Mesenchymal stem cell (in vitro differentiated cells and primary cell): ENCODE measurements at regions not wholly inside any gene's neighbourhood (a gene's known extent, or its start where the extent isn't known, plus 50 kb on each side); places are given as distances from the start of the nearest gene placed in this dataset.

Experiments
- DNase-seq: peaks from one replicate; pipeline ENCODE4 v3.0.0-alpha.2; 2013
- H2AFZ ChIP-seq: one replicate; pipeline ENCODE4 v1.6.1; 2013; ENCODE audit warnings: low read depth, mild to moderate bottlenecking, control low read depth, inconsistent platforms, low read length, moderate library complexity
- H2AK5ac ChIP-seq: 2 replicates; pipeline ENCODE4 v1.6.1; 2013; ENCODE audit warnings: low read length, moderate library complexity, mild to moderate bottlenecking, inconsistent platforms; ENCODE audit not compliant: severe bottlenecking
- H2BK120ac ChIP-seq: one replicate; pipeline ENCODE4 v1.6.1; 2013; ENCODE audit warnings: low read depth, mild to moderate bottlenecking, inconsistent platforms, low read length, moderate library complexity
- H2BK12ac ChIP-seq, 2 experiments: one replicate each; pipeline ENCODE4 v1.6.1; 2013; ENCODE audit warnings: inconsistent platforms in 2 of 2, low read length in 2 of 2, mild to moderate bottlenecking in 2 of 2, moderate library complexity in 2 of 2, control low read depth in 1 of 2
- H2BK15ac ChIP-seq: one replicate; pipeline ENCODE4 v1.6.1; 2013; ENCODE audit warnings: mild to moderate bottlenecking, low read depth, inconsistent platforms; ENCODE audit not compliant: poor library complexity, severe bottlenecking
- H2BK5ac ChIP-seq: 2 replicates; pipeline ENCODE4 v1.6.1; 2013; ENCODE audit warnings: low read depth, mild to moderate bottlenecking, low read length, control low read depth, inconsistent platforms; ENCODE audit not compliant: poor library complexity, severe bottlenecking
- H3K14ac ChIP-seq, 2 experiments: one replicate each; pipeline ENCODE4 v1.6.1; 2013; ENCODE audit warnings: inconsistent platforms in 2 of 2, low read length in 2 of 2, control low read depth in 1 of 2, mild to moderate bottlenecking in 1 of 2, moderate library complexity in 1 of 2
- H3K18ac ChIP-seq, 2 experiments: one replicate each; pipeline ENCODE4 v1.6.1; 2013; ENCODE audit warnings: inconsistent platforms in 2 of 2, low read length in 2 of 2, control low read depth in 1 of 2, low read depth in 1 of 2, mild to moderate bottlenecking in 1 of 2
- H3K23ac ChIP-seq, 2 experiments: one replicate each; pipeline ENCODE4 v1.6.1; 2013; ENCODE audit warnings: inconsistent platforms in 2 of 2, low read length in 2 of 2, mild to moderate bottlenecking in 2 of 2, moderate library complexity in 2 of 2, control low read depth in 1 of 2
- H3K27ac ChIP-seq: 2 replicates; pipeline ENCODE4 v1.5.1; 2013; ENCODE audit warnings: mild to moderate bottlenecking, moderate library complexity, low read length, control low read depth, inconsistent platforms; ENCODE audit not compliant: poor library complexity, severe bottlenecking
- H3K27me3 ChIP-seq, 2 experiments: 2 replicates each; pipeline versions ENCODE4 v1.6.1 to v1.7.0; 2013; ENCODE audit warnings: low read length in 2 of 2, mild to moderate bottlenecking in 2 of 2, moderate library complexity in 2 of 2, control low read depth in 1 of 2, inconsistent platforms in 1 of 2; ENCODE audit not compliant: control insufficient read depth in 1 of 2, insufficient read depth in 1 of 2
- H3K36me3 ChIP-seq, 2 experiments: 2 replicates each; pipeline versions ENCODE4 v1.6.1 to v1.7.0; 2013; ENCODE audit warnings: low read length in 2 of 2, control low read depth in 1 of 2, inconsistent platforms in 1 of 2, low read depth in 1 of 2, mild to moderate bottlenecking in 1 of 2; ENCODE audit not compliant: insufficient read depth in 2 of 2, control insufficient read depth in 1 of 2
- H3K4ac ChIP-seq, 2 experiments: one replicate each; pipeline ENCODE4 v1.6.1; 2013; ENCODE audit warnings: inconsistent platforms in 2 of 2, low read length in 2 of 2, mild to moderate bottlenecking in 2 of 2, moderate library complexity in 2 of 2, control low read depth in 1 of 2, low read depth in 1 of 2
- H3K4me1 ChIP-seq: 2 replicates; pipeline ENCODE4 v1.6.1; 2013; ENCODE audit warnings: low read depth, low read length, control low read depth; ENCODE audit not compliant: control insufficient read depth, insufficient read depth
- H3K4me2 ChIP-seq: 2 replicates; pipeline ENCODE4 v1.6.1; 2013; ENCODE audit warnings: low read length, mild to moderate bottlenecking, inconsistent platforms; ENCODE audit not compliant: poor library complexity, severe bottlenecking
- H3K4me3 ChIP-seq, 2 experiments: 2 replicates each; pipeline versions ENCODE4 v1.5.1 to v1.7.0; 2013; ENCODE audit warnings: low read length in 2 of 2, mild to moderate bottlenecking in 2 of 2, control low read depth in 1 of 2, low read depth in 1 of 2; ENCODE audit not compliant: insufficient read depth in 1 of 2
- H3K79me1 ChIP-seq: replicated peaks from 2 replicates; pipeline ENCODE4 v1.6.1; 2013; ENCODE audit warnings: mild to moderate bottlenecking, control low read depth, low read length, inconsistent platforms; ENCODE audit not compliant: poor library complexity, severe bottlenecking
- H3K9ac ChIP-seq: 2 replicates; pipeline ENCODE4 v1.7.0; 2013; ENCODE audit warnings: mild to moderate bottlenecking, low read length, moderate library complexity
- H3K9me3 ChIP-seq: 2 replicates; pipeline ENCODE4 v1.7.0; 2013; ENCODE audit warnings: mild to moderate bottlenecking, low read length; ENCODE audit not compliant: control insufficient read depth
- H4K8ac ChIP-seq: one replicate; pipeline ENCODE4 v1.6.1; 2013; ENCODE audit warnings: inconsistent platforms, mild to moderate bottlenecking, low read length, moderate library complexity
- H4K91ac ChIP-seq: one replicate; pipeline ENCODE4 v1.6.1; 2013; ENCODE audit warnings: mild to moderate bottlenecking, low read length, inconsistent platforms
- WGBS: methylation state at CpG from one replicate; pipeline ENCODE4 v1.1.7; 2013; ENCODE audit warnings: mixed read lengths; 5-methylcytosine and 5-hydroxymethylcytosine counted together

DNA sequence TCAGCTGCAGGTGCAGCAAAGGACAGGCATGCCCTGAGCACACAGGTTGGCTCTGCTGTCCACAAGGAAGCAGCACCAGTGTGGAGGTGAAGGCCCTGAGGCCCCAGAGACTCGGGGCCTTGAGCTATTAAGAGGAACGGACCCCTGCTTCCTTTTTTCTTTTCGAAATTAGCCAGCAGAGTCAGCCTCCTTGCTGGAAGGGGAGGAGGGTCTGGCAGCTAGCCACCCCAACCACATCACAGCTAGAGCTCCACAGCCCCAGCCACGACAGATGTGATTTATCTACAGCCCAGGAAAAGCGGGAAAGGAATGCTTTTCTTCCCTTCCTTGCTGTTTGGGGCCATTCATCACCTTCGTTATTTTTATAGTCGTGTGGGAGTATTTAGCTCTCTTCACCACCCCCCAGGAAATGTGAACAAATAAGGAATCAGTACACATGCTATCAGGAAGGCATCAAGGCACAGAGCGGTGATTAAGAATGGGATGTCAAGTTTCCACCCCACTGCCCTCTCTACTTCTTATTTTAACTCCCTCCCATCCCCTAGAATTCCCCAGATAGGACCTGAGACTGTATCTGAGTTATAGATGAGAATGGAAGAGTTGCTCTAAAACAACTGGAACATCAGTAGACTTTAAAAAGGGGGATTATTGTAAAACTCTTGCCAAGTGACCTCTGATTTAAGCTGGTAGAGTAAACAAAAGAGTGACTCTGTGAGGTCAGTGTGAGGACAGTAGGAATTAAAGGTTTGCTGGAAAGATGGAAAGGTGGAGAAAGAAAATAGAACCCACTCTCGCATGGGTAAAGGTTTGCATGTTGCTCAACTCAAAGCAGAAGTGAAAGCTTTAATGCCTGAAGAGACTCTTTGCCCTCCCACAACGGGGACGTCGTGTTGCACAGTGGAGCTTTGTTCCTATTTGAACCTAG is 224.7 kb upstream of the GJB5 start:
- no peaks in the 10 kb centered on the region for H3K36me3 ChIP-seq
- no peak overlapping the region for H2AFZ ChIP-seq
- H2AK5ac ChIP-seq, result no peak overlapping the region
- no peak overlapping the region for H4K91ac ChIP-seq
- peaks cover 3% of the 10 kb centered on the region for H3K9me3 ChIP-seq
- no peak overlapping the region for H2BK120ac ChIP-seq
- DNase-seq, result no peak
- H4K8ac ChIP-seq, result no peak overlapping the region
- no peak overlapping the region for H2BK15ac ChIP-seq
- H3K4me3 ChIP-seq, result no peak overlapping the region
- H3K4me2 ChIP-seq, result no peak overlapping the region
- H3K4ac ChIP-seq, result no peak overlapping the region
- WGBS, result 55% methylated on average over 8 of the region's 12 CpGs
- no peak overlapping the region for H2BK12ac ChIP-seq
- no peak overlapping the region for H2BK5ac ChIP-seq
- no peak overlapping the region for H3K23ac ChIP-seq
- no peaks in the 10 kb centered on the region for H3K79me1 ChIP-seq
- H3K27me3 ChIP-seq, result peaks cover 0 to 30% of the 10 kb centered on the region in 2 experiments
- H3K18ac ChIP-seq, result no peak overlapping the region
- no peak overlapping the region for H3K14ac ChIP-seq
- H3K4me1 ChIP-seq, result no peaks in the 10 kb centered on the region
- no peak overlapping the region for H3K27ac ChIP-seq
- H3K9ac ChIP-seq, result no peak overlapping the region

DNA sequence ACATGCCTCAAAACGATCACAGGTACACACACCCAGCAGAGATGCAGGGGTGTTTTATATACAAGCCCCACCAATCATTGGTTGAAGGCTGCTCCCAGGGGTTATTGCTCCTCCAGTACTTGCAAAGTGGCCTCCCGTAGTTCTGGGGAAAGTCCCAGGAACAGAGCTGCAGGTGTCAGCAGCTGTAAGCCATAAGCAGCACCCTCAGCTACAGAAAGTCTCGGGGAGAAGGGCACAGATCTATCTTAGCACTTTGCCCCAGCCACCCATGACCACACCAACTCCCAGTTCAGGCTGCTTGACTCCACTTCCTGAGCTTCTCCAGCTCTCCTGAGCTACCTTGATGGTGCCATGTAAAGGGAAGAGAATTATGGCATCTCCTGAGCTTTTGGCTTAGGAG is 222.7 kb upstream of the GJB5 start:
- H3K9ac ChIP-seq, result no peak overlapping the region
- H3K4me1 ChIP-seq, result no peaks in the 10 kb centered on the region
- H3K79me1 ChIP-seq, result no peaks in the 10 kb centered on the region
- H3K27ac ChIP-seq, result no peak overlapping the region
- no peak overlapping the region for H2AK5ac ChIP-seq
- H3K4ac ChIP-seq, result no peak overlapping the region
- H2BK120ac ChIP-seq, result no peak overlapping the region
- H3K9me3 ChIP-seq, result no peaks in the 10 kb centered on the region
- no peak overlapping the region for H2BK12ac ChIP-seq
- peaks cover 0 to 27% of the 10 kb centered on the region in 2 experiments for H3K27me3 ChIP-seq
- H3K4me3 ChIP-seq, result no peak overlapping the region
- WGBS, result 51% methylated on average over 2 of the region's 3 CpGs
- H2AFZ ChIP-seq, result no peak overlapping the region
- H3K23ac ChIP-seq, result no peak overlapping the region
- no peak overlapping the region for H4K8ac ChIP-seq
- H3K14ac ChIP-seq, result no peak overlapping the region
- no peak overlapping the region for H3K18ac ChIP-seq
- no peak overlapping the region for H4K91ac ChIP-seq
- H2BK5ac ChIP-seq, result no peak overlapping the region
- H3K36me3 ChIP-seq, result no peaks in the 10 kb centered on the region
- DNase-seq, result no peak
- no peak overlapping the region for H2BK15ac ChIP-seq
- H3K4me2 ChIP-seq, result no peak overlapping the region

DNA sequence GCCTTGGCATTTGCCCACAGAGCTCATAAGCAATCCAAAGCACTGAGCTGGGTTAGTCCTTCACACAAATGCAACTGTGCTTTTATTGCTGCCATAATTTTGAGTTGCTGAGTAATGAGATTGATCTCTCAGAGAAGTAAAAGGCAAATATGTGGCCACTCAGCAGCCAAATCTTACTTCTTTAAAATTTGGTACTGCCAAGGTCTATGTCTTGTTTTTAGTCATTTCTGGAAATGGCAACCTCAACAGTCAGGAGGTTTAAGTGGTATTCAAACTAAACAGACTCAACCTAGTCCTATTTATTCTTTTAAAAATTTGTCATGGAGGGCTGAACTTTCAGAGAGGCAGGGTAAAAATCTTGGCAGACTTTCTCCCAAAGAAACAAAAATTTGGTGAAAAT is 216.4 kb upstream of the GJB5 start:
- DNase-seq, result no peak
- no peak overlapping the region for H2BK120ac ChIP-seq
- H3K9ac ChIP-seq, result no peak overlapping the region
- H3K18ac ChIP-seq, result no peak overlapping the region
- H4K8ac ChIP-seq, result no peak overlapping the region
- H2BK15ac ChIP-seq, result no peak overlapping the region
- H3K4me2 ChIP-seq, result no peak overlapping the region
- no peaks in the 10 kb centered on the region for H3K9me3 ChIP-seq
- no peak overlapping the region for H3K27ac ChIP-seq
- H3K23ac ChIP-seq, result no peak overlapping the region
- H3K4me3 ChIP-seq, result no peak overlapping the region
- peaks cover 0 to 3% of the 10 kb centered on the region in 2 experiments for H3K27me3 ChIP-seq
- no peak overlapping the region for H3K4ac ChIP-seq
- no peak overlapping the region for H4K91ac ChIP-seq
- no peaks in the 10 kb centered on the region for H3K4me1 ChIP-seq
- no peak overlapping the region for H2BK5ac ChIP-seq
- no peak overlapping the region for H2AFZ ChIP-seq
- H2BK12ac ChIP-seq, result no peak overlapping the region
- H2AK5ac ChIP-seq, result no peak overlapping the region
- H3K36me3 ChIP-seq, result no peaks in the 10 kb centered on the region
- H3K14ac ChIP-seq, result no peak overlapping the region
- H3K79me1 ChIP-seq, result no peaks in the 10 kb centered on the region

DNA sequence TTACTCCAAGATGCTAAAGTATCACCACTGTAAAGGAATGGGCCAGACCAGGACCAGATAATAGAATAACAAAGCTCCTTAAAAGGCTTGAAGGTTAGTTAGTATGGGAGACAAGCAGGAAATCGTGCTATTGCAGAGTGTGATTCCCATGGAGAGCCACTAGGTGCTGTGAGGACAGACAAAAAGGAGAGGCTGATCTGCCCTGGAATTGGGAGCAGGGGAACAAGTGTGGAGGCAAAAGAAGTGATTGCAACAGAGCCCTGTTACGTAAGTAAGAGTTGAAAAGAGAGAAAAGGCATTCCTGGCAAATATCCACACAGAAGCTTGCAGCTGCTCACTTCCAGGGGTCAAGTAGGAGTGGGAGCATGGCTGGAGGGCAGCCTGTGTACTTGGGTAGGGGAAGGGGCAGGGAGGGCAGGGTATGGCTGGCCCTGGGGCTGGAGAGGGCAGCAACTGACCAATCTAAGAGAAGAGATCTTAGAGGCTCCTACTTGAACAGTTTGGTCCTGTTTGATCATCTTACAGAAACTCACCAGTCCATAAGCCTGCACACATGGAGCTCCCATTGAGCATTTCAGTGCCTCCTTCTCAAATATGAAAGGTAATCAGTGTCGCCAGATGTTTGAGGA is 207.7 kb upstream of the GJB5 start:
- no peak overlapping the region for H2BK15ac ChIP-seq
- 15% methylated on average over 2 of the region's 3 CpGs for WGBS
- DNase-seq, result no peak
- H3K36me3 ChIP-seq, result no peaks in the 10 kb centered on the region
- peak overlapping the region; percentile 15 for H4K91ac ChIP-seq
- no peak overlapping the region for H3K18ac ChIP-seq
- H3K79me1 ChIP-seq, result no peaks in the 10 kb centered on the region
- H2BK12ac ChIP-seq, result no peak overlapping the region
- H3K9ac ChIP-seq, result no peak overlapping the region
- H2BK5ac ChIP-seq, result no peak overlapping the region
- no peak overlapping the region for H2BK120ac ChIP-seq
- H3K27me3 ChIP-seq, result peaks cover 0 to 8% of the 10 kb centered on the region in 2 experiments
- no peak overlapping the region for H3K4me2 ChIP-seq
- H3K4me1 ChIP-seq, result no peaks in the 10 kb centered on the region
- no peak overlapping the region for H3K23ac ChIP-seq
- peaks cover 8% of the 10 kb centered on the region for H3K9me3 ChIP-seq
- no peak overlapping the region for H2AK5ac ChIP-seq
- H2AFZ ChIP-seq, result no peak overlapping the region
- no peak overlapping the region for H3K4me3 ChIP-seq
- H4K8ac ChIP-seq, result no peak overlapping the region
- H3K4ac ChIP-seq, result no peak overlapping the region
- no peak overlapping the region for H3K27ac ChIP-seq
- H3K14ac ChIP-seq, result no peak overlapping the region
